ENCODE measurements at regions not wholly inside any gene's neighbourhood (a gene's known extent, or its start where the extent isn't known, plus 50 kb on each side); places are given as distances from the start of the nearest gene placed in this dataset.

DNA sequence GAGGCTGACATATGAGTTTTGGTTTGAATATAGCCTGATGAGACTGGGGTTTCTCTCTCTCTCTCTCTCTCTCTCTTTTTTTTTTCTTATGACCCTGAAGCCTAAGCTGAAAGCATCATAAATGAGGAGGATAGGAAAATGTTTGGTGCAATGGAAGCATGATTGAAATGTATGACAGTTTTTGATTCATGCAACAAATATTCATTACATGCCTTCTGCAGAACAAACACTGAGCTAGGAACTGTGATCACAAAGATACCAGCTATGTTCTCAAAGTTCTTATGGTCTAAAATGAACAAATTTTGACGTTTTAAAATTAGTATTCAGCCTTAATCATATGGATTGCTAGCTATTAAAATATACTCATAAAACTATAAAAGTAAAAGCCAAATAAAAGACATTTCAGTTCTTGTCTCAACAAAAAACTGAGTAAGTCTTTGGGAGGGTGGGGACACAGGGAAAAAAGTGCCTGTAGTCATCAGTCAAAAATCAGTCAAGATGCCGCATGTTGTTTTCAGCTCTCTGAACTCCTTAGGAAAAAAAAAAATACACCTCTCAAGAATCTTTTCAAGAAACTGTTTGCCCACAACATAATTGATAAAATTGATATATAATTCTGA lies 57.2 kb downstream of the NKX6-1 start:
- FAIRE-seq (no peak), DNase-seq (ENCODE audit: low spot score) (no peak)

DNA sequence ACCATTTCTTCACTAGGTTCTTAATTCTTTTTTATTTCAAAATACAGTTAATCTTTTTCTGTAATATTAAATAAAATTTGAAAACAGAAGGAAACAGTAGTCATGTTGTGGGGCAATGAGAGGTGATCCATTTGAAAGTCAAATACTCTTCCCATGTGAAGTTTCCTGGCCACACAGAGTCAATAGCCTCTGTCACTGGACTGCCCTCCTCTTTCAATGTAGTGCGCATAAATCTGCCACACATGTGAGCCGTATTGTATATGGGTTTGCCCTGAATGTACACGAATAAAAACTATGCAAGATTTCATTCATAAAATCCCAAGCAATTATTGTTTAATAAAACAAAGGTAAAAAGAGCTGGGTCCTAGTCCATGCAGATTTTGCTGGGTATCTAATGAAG lies 59.1 kb downstream of the NKX6-1 start:
- DNase-seq (ENCODE audit: low spot score) (no peak), FAIRE-seq (no peak)

DNA sequence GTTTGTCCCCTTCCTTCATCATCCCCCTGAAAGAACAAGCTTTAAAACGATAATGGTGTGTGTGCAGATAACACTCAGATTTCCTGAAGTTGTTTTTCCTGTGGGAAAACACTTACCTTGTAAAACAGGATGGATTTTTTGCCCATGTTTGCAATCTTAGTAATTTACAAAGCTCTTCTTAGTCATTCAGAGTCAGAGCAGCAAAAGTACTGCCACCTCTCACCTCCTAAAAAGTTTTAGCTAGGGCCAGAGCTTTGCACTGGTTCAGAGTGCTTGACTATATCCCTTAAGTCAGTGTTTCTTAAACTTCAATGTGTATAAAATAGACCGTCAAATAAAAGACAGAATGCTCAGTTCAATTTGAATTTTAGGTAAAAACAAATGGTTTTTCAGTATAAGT lies 62.3 kb downstream of the NKX6-1 start:
- FAIRE-seq (no peak), DNase-seq (ENCODE audit: low spot score) (no peak)

DNA sequence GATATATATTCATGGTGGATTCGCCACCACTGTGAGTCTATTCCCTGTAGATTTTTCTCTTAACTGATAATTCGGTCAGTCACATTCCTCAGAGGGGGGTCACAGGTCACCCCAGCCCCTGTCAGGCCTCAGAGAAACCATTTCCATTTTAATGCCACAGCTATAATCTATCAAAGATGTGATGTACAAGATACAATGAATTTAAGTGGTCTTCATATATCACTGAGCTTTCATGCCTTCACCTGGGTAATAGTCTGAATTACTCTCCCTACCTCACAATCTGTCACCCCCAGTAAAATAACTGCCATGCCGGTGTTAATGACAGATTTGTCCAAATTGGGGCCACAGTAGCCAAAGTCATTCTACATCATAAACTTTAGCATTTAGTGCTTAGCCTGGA lies 64.7 kb downstream of the NKX6-1 start:
- no peak for FAIRE-seq
- DNase-seq (ENCODE audit: low spot score), result no peak

DNA sequence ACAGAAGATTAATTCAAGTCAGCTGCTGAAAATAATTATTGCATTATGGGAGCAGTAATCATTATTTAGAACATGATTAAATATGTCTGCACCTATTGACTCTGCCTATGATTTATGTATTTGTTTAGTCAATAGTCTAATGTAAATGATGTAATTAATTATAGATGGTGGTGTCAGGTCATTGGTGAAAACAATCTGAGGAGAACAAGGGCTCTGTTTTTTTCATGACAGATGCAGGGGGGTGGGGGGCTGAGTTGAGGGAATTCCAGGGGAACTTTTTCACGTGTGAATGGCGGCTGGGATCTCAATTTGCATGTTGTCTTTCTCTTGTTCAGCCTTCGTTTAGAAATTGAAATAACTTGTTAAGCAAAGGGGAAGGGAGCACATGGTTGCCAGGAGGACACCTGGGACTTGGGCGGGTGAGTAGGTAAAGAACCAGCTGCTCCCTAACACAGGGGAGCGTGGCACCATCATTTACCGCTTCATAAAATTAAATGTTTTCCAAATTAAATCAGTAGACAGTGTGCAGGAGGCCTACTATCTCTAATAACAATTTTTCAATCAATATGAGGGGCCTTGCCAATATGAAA lies 65.4 kb downstream of the NKX6-1 start:
- no peak for FAIRE-seq
- no peak for DNase-seq (ENCODE audit: low spot score)

DNA sequence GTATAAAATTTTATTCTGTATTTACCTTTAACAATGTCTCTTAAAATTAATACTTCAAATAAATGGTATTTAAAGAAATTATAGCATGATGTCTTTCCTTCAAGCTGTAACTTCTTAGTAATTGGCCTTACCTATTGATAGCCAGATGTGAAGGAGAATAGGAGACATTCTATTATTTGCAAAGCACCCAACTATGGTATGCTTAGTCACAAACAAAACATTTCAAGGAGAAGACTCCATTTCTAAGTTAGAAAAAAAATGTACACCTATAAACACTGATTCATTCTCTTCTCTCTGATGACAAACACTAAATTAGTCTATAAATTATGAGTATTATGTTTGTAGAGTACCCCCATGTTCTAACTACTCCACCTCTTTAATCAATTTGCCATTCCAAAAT lies 66.4 kb downstream of the NKX6-1 start:
- no peak for DNase-seq (ENCODE audit: low spot score)
- no peak for FAIRE-seq

DNA sequence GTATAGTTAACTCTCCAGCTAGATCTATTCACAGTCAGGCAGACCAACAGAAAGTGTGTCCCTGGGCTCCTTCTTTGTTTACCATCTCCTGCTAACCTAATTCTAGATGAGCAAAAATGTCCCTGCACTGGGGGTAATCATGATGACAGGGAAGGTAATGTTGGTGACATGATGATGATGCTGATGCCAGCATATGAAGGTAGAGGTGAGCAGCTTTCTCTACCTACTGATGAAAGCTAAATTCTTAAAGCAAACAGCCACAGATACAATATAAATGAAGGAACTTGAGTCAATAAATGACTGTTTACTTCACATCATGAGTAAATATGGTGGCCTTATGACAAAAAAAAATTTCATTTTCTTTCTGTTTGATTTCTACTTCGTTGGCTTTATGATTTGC lies 78.5 kb downstream of the NKX6-1 start:
- FAIRE-seq (peak; percentile 48), DNase-seq (ENCODE audit: low spot score) (no peak)

DNA sequence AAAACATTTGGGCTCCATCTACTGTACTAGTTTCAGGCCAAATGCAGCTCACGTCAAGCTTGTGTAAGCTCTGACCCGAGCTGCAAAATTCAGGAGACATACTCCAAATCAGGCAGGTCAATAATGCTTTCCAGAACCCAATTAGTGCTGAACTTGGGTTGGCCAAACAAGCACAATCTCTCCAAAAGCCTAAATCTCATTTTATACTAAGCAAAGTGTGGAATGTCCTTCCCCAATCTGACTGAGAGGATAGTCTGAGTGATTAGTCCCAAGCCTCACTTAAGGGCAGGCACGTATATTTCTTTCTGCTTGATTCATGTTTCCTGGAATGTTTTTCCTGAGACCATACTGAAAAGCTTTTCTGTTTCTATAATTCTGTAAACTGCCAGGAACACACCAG lies 79.9 kb downstream of the NKX6-1 start:
- FAIRE-seq, result no peak
- no peak for DNase-seq (ENCODE audit: low spot score)

DNA sequence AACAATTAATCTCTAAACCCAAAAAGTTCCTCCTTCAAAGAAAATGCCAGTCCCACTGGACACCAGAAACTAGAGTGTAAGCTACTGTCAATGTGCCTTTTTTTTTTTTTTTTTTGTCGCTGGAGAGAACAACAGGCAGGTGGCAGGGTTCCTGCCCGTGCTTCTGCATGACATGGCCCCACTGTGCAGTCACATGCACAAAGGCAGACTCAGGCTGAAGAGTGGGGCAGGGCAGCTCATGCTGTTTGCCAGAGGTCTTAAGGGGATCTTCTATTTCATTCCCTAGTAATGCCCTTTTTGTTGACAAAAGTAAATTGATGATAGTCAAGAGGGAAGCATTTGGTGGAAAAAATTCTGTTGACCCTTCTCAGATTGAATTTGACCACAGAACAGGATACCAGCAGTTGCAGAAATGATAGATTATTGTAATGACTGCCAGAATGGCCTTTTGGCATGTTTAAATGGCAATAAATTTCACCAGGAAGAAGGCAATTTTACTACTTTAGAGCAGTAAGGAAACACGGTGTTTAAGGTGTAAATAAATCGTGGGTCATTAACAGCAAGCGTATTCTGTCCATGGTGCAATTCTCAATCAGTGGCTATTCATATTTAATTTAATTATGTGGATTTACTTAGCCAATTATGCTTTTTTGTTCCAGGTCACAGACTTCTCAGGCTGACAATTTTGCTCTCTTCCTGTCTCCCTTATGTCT lies 80.9 kb downstream of the NKX6-1 start:
- DNase-seq (ENCODE audit: low spot score) (no peak), FAIRE-seq (no peak)

DNA sequence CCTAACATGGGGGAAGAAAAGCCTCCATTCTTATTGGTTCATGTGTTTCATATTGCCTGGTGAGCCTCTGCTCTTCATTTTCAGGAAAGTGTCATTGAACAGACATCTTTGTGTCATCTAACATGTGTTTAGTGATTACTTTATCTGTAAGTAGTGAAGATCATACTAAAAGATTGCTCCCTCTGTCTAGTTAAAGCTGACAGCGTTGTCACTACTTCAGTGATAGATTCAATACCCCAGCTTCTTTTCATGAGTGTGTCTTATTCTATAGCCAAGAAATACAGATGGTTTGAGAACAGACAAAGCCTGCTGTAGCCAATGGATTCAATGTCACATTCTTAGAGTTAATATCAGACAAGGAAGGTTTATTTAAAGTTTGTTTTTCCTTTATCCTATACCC lies 85.1 kb downstream of the NKX6-1 start:
- DNase-seq (ENCODE audit: low spot score) (no peak), FAIRE-seq (no peak)

DNA sequence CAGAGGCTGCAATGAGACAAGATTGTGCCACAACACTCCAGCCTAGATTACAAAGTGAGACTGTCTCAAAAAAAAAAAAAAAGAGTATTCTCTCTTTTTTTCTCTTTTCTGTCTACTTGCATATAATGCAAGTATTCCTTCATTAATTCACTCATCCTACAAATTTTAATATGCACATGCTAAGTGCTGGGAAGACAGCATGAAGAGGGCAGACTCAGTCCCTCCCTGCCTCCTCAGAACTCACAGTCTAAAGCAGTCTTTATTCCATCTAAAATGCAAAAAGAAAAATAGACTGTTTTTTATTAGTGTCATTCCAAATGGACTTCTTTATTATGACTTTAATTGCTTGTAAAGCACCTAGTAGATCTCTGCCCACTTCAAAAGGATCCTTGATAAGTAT lies 85.6 kb downstream of the NKX6-1 start:
- DNase-seq (ENCODE audit: low spot score) (no peak), FAIRE-seq (no peak)

DNA sequence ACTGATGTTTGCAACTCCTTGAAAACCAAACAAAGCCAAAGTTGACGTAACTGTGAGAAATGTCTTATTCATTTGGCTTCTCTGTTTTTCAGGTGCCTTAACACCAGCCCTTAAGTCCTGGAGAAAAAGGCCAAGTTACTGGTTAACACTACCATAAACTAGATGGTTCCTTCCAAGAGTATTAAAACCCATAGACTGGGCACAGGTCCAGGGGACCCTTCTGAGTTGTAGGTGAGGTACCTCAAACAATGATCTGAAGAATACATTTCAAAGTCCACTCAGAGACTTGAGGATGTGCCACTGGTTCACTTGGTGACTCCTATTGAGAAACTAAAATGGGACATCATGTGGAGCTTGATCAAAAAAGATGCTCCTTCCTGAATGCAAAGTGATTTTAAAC lies 87.0 kb downstream of the NKX6-1 start:
- DNase-seq (ENCODE audit: low spot score) (no peak), FAIRE-seq (no peak)

DNA sequence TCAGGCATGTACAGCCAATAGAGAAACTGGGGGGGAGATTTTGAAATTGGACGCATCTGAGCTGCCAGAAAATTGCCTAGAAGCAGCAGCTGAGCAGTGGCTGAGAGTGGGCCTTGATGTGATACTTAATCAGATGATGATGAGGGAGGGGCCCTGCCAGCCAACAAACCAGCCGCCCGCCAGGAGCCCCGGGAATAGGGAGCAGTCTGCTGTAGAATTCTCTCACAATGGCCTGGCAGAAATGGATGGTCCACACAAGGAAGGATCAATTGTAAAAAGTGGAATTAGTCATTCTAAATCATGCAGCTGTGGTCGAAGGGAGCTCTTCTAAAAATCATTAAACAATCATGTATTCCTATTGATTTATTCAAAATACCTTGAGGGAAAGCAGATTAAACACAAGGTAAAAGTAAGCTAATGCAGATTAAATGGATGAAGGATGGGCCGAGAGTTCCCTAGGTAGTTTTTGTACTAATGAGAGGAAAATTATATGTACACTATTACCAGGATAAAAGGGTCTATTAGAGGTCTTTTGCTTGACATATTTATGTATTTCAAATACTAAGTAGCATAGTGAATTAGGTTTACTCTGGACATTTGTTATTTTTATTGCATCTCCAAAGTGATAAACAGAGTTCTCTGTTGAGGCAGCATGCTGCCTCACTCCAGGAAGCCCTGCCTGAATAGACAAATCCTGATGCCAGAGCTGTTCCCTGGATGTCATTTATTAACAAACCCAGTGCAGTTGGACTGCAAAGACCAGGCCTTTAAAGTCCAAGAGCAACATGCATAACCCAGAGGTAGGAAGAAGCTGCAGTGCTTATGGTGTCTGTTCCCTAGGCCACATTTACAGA lies 91.3 kb downstream of the NKX6-1 start:
- DNase-seq (ENCODE audit: low spot score) (no peak), FAIRE-seq (no peak)

DNA sequence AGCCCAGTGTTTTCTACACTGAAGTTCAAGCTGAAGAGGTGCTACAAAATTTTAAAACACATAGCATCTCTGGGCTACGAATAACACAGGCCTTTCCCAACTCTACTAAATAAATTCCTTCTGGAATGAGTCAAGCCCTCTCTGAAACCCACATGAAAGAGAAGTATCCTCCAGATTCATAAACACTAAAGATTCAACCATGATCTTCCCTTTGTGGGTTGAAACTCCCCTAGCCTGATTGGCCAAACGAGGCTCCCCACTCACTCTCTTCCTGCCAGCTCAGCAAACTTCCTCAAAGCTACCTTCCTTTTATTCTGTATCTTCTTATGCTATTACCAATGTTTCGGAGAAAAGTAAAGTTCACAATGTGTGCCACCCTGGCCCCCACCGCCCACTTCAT lies 95.4 kb downstream of the NKX6-1 start:
- FAIRE-seq (no peak), DNase-seq (ENCODE audit: low spot score) (peak; percentile 61)

DNA sequence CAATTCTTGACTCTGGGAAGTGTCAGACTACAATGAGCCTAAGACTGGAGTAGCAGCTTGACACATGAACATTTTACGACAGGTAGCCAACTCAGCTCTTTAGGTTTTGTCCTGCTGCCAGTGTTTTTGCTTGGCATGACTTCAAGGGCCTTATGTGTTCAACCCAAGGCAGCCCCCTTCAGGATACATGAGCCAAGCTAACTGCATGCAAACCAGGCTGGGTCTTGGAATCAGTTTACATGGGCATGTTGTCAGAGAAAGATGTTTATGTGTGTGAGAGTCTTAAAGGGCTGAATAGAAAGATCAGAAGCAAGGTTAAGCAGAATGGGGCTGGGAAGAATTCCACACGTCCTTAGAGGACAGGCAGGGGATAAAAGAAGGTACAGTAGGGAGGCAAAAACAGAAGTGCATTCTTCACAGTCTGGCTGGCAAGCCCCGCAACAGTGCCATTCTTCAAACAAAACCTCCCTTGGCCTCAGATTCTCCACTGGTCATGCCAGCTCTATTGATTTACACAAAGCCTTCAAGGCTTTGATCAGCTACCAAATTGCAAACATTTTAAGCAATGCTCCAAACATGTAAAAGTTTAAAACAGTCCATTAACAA lies 97.3 kb downstream of the NKX6-1 start:
- no peak for FAIRE-seq
- DNase-seq (ENCODE audit: low spot score), result peak; percentile 15

DNA sequence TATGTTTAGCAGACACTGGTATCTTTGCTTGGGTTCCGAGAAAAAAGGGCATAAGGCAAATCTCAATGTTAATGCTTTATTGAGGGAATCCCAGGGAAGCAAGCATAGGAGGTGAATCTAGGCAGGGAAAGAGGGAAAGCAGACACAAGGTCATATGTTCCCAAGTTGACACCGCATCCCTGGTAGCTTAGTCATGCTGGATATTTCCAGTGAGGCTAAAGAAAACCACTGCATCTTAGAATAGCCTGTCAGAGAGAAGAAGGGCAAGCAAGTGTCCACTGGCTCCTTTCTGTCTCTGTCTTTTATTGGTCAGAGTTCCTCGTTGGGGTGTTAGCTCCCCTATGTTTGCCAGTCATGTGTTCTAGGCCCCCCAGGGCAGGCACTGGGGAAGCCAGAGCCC lies 104.7 kb downstream of the NKX6-1 start:
- DNase-seq (ENCODE audit: low spot score) (peak; percentile 28), FAIRE-seq (no peak)

DNA sequence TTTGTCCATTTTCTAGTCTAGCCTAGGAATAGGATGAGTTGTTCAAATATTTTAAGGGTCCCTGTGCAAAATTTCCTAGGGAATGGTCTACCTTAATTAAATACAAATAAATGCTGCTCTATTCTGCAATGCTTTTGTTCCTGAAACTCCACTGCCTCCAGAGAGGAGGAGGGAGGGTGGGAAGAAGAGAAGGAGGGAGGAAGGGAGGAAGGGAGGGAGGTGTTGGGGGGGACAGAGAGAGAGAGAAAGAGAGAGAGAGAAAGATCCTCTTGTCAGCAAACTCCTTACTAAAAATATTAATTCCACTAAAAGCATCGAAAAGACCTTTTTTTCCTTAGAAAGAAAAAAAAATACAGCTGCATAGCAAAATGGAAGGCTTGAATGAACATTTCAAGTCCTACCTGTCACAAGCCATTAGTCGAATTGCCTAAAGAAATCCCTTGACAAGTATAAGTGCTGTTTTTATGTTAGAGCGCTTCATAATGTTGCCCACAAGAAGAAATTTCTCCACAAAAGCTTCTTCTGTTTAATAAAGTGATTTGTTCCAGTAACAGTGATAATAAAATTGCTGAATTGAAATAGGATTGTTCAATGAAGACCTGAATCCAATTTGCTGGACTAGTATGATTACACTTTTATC lies 106.0 kb downstream of the NKX6-1 start:
- FAIRE-seq, result no peak
- DNase-seq (ENCODE audit: low spot score), result no peak

DNA sequence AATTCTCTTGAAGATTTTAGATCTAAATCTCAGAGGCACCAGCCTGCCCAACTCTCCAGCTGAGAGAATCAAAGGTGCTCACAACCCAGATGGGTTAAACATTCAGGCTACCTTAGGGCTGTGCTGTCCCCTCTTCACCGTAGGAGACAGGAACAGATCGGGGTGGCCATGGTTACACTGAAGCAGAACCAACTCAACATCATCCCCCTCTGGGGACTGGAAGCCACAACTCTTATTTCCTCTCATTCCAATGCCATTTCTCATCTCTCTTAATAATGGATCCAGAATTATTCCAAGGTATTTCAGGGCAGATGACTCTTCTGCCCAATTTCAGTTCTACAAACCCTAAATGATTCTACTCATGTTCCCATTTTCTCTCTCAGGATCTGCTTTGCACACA lies 109.7 kb downstream of the NKX6-1 start:
- peak; percentile 62 for DNase-seq (ENCODE audit: low spot score)

DNA sequence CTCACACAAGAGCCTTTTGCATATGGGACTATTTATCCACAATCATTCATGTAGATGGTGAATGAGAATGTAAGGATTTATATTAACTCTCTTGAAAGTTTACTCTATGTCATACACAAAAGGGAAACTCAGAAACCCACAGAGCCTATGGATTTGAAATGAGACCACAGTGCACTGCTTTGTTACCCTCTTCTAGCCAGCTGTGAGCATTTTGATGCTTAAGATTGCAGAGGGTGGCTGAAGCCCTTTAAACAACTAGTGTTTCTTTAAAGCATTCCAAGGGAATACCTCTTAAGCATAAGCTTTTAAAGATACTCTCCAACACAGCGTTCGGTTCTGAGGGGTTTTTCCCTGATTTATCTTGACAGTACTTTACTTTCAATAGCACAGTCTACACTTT lies 113.9 kb downstream of the NKX6-1 start:
- no peak for FAIRE-seq
- DNase-seq (ENCODE audit: low spot score), result no peak

More for the DNA sequence above, 109.7 kb downstream of the NKX6-1 start:
- no peak for FAIRE-seq

DNA sequence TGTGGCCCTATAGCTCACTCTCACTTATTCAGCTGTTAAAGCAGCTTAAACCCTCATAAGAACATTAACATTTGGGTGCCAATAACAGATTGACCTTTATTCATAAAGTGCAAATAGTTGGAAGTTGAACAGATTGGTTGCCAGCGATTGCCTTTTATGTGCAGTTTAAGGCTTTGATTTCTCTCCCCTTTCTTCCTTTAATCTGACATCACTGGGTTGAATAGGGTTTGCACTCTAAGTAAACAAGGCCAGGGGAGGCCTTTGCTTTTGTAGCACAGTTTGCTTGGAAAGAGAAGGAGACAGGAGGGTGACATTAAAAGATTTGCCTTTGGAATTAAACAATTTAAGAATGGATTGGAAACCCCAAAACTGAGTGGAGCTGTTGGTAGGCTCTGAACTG lies 114.3 kb downstream of the NKX6-1 start:
- DNase-seq (ENCODE audit: low spot score), result no peak
- no peak for FAIRE-seq

DNA sequence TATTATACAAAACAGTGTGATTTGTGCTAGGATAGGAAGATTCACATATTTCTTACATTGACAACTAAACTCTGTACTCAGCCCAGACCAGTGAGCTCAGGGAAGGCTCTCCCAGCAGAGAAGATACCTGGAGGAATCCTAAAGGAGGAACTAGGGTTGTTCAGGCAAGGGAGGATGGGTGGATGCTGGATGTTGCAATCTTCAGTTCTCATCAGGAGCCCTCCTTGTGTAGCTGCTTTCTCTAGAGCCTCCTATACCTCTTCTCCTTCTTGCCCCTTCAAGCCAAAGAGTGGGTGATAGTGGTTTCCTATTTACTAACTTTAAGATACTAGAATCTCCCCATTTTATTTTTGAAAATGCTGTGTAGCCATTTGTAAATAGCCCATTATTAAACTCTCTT lies 117.3 kb downstream of the NKX6-1 start:
- DNase-seq (ENCODE audit: low spot score) (no peak), FAIRE-seq (no peak)

Measured in urothelium cell line (cell line).